H1 (cell line): ENCODE measurements at regions not wholly inside any gene's neighbourhood (a gene's known extent, or its start where the extent isn't known, plus 50 kb on each side); places are given as distances from the start of the nearest gene placed in this dataset.

ENCODE experiments used
- POU5F1 ChIP-seq: IDR thresholded peaks from 2 replicates; pipeline ENCODE4 v1.6.1; 2011; ENCODE audit warnings: low read depth, mild to moderate bottlenecking, low read length, moderate library complexity
- SIN3A ChIP-seq, 2 experiments: IDR thresholded peaks in 1 of 2; conservative IDR thresholded peaks in 1 of 2; 2 replicates each; pipeline ENCODE4 v1.6.1; 2011 to 2012; ENCODE audit warnings: low read length in 2 of 2, improper control_type of control experiment in 1 of 2, low read depth in 1 of 2, mild to moderate bottlenecking in 1 of 2

- TF ChIP-seq SIN3A (conservative IDR thresholded peaks at IDR 0.05 in 1 of 2, IDR thresholded peaks at IDR 0.05 in 1 of 2; ENCODE audit: low read depth in 1 of 2, low read length in 2 of 2) (no peak), POU5F1 (no peak)
Measured at GRCh38 chr15:98526094-98526493, 122.2 kb upstream of the IGF1R start (continued).
